NCI-H69 (cell line): ENCODE measurements at regions not wholly inside any gene's neighbourhood (a gene's known extent, or its start where the extent isn't known, plus 50 kb on each side); places are given as distances from the start of the nearest gene placed in this dataset.
A peak's percentile ranks its signal among the peaks of the same experiment; 100 is the strongest.
"Not testable (repeated sequence)": the region's sequence is repeated elsewhere in the genome, so short reads cannot be mapped to it uniquely, and the experiment has no call there.

Experiments
- DNase-seq: peaks from one replicate; lab custom pipeline; 2025; lab: John Stamatoyannopoulos, UW

DNA sequence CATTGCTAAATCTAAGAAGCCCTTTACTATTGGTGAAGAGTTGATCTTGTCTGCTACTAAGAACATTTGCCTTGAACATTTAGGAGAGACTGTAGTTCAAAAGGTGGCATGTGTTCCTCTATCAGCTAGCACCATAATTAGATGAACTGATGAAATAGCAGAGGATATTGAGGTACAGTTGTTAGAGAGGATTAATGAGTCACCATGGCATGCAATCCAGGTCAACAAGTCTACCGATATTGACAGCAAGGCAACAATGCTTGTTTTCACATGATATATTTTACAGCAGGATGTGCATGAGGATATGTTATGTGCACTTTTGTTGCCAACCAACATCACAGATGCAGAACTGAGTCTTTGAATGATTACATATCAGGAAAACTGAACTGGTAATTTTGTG, 134.3 kb upstream of the CDH9 start:
- DNase-seq: no peak

- DNase-seq: no peak
Measured at GRCh38 chr5:27171761-27172261, 133.4 kb upstream of the CDH9 start.

DNA sequence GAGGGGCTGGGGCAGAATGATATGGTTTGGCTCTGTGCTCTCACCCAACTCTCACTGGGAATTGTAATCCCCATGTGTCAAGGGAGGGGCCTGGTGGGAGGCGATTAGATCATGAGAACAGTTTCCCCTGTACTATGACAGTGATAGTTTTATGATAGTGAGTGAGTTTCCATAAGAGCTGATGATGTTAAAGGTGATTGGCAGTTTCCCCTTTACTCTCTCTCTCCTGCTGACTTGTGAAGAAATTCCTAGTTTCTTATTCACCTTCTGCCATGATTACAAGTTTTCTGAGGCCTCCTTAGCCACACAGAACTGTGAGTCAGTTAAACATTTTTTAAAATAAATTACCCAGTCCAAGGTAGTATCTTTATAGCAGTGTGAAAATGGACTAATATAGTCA, 120.4 kb upstream of the CDH9 start:
- no peak for DNase-seq

DNA sequence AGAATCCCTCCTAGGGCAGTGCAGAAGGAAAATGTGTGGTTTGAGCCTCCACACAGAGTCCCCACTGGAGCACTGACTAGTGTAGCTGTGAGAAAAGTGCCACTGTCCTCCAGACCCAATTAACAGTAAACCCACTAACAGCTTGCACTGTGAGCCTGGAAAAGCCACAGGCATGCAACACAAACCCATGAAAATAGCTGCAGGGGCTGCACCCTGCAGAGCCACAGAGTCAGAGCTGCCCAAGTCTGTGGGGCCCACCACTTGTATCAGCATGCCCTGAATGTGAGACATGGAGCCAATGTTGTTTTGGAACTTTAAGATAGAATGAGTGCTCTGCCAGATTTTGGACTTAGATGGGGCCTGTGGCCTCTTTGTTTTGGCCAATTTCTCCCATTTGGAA, 119.8 kb upstream of the CDH9 start:
- DNase-seq: no peak

DNA sequence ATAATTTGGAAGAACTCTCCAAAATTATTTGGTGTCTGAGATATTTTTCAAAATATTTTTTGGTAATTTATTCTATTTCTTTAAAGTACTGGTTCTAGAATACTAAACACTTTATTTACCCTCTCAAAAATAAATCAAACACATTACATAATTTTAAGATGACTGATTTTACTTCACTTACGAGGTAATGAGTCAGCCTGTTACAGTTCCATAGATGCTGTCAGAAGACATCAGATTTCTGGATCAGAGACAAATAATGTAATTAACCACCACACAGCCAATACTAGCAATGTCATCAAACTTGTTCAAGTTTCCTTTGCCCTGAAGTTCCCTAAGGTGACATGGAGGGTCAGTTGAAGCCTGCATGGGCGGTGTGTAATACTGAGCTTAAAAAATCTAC, 106.1 kb upstream of the CDH9 start:
- DNase-seq: no peak

- no peak for DNase-seq
Measured at GRCh38 chr5:27140831-27141230, 102.4 kb upstream of the CDH9 start.

DNA sequence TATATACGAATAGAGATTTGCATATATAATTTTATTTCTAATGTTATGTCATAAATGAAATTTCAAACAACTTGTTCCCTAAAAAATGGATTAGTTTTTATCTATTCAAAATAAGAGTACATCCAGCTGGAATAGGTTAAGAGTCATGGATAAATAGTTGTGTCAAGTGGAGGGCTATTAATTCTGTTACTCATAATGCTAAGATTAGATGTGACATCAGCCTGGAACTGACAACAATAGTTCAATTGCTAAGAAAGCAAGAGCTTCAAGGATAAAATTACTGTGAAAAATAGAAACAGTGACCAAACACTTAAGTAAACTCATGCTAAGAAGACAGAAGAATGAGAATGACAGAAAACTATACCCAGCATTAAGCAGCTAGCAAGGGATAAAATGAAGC, 92.2 kb upstream of the CDH9 start:
- DNase-seq: peak; percentile 19

GRCh38 chr5:27129926-27130325, 91.5 kb upstream of the CDH9 start:
- no peak for DNase-seq

DNA sequence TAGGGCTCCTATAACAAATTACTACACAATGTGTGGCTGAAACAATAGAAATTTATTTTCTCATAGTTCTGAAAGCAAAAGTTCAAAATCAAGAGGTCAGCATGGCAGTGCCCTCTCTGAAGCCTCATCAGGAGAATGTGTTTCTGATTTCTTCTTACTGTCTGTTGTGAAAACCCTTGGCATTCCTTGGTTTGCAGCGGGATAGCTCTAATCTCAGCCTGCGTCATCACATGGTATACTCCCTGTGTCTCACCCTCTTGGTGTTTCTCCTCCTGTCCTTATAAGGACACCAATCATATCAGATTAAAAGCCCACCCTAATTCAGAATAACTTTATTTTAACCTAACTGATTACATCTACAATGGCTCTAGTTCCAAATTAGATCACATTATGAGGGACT, 87.5 kb upstream of the CDH9 start:
- no peak for DNase-seq

DNA sequence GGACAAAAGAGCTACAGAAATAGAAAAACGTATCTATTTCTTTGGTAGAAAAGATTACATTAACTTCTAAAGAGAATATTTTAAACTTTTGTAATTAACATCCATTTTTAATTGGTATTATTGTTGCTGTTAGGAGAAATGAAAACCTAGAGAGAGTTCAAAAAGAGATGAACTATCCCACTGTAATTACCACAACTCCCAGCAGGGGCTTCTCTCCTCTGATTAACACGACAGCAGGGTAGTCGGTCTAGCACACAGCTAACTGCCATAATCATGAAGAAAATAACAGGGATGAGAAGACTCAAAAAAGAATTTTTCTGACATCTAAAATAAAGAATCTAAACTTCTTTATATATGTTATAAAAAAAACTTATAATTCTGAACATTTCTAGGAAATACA, 86.2 kb upstream of the CDH9 start:
- DNase-seq: peak; percentile 77

- not testable (repeated sequence) for DNase-seq
Measured at GRCh38 chr5:27119736-27120321, 81.4 kb upstream of the CDH9 start.

- no peak for DNase-seq
Measured at GRCh38 chr5:27103486-27103885, 65.1 kb upstream of the CDH9 start.

DNA sequence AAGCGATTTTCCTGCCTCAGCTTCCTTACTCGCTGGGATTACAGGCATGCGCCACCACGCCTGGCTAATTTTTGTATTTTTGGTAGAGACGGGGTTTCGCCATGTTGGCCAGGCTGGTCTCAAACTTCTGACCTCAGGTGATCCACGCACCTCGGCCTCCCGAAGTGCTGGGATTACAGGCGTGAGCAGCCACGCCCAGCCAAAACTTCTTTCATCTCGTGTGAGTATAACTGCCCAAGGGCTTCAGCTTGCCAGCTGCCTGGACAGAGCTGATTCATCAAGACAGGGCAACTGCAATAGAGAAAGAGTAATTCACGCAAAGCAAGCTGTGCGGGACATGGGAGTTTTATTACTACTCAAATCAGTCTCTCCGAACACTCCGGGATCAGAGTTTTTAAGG, 57.4 kb upstream of the CDH9 start:
- DNase-seq: not testable (repeated sequence)

GRCh38 chr5:27093279-27093678, 54.9 kb upstream of the CDH9 start:
- peak; percentile 59 for DNase-seq

- no peak for DNase-seq
Measured at GRCh38 chr5:27091858-27092257, 53.5 kb upstream of the CDH9 start.

DNA sequence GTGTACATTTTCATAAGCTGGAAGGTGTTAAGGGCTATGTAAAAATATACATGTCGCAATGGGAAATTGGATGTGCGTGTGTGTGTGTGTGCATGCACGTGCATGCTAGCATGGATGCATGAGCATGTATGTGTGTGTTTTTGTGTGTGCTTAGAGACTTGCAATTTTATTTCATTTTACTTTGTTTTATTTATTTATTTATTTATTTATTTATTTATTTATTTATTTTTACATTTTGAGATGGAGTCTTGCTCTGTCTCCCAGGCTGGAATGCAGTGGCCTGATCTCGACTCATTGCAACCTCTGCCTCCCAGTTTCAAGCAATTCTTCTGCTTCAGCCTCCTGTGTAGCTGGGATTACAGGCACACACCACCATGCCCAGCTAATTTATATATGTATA, 50.4 kb upstream of the CDH9 start:
- not testable (repeated sequence) for DNase-seq
